Transverse colon (tissue), 3 donors: ENCODE measurements at regions not wholly inside any gene's neighbourhood (a gene's known extent, or its start where the extent isn't known, plus 50 kb on each side); places are given as distances from the start of the nearest gene placed in this dataset.

Source experiments
- CTCF ChIP-seq, 5 experiments: fragments of 200-600 bp in 3 of 5; fragments of 450-650 bp in 2 of 5; sonication (generic) in 3 of 5; IDR thresholded peaks; 1 replicate in 2 of 5; 2 replicates in 3 of 5; pipeline ENCODE4 v1.5.1; 2016 to 2017; ENCODE audit warnings: antibody characterized with exemption in 5 of 5, inconsistent platforms in 3 of 5, mild to moderate bottlenecking in 2 of 5, moderate library complexity in 1 of 5
- EP300 ChIP-seq: sonication (generic); formaldehyde crosslinking; IDR thresholded peaks from one replicate; pipeline ENCODE4 v1.6.1; 2017; ENCODE audit warnings: antibody characterized with exemption, low read depth
- POLR2A ChIP-seq: fragments of 450-650 bp; IDR thresholded peaks from one replicate; pipeline ENCODE4 v1.6.1; 2016; ENCODE audit warnings: antibody characterized with exemption, mild to moderate bottlenecking, moderate library complexity

- TF ChIP-seq CTCF (IDR thresholded peaks at IDR 0.05) (no peak), EP300 (no peak), POLR2A (no peak)
Measured at GRCh38 chr1:29448456-29449235, 212.3 kb downstream of the PTPRU start.
